Thyroid gland (tissue), 4 donors: ENCODE measurements at regions not wholly inside any gene's neighbourhood (a gene's known extent, or its start where the extent isn't known, plus 50 kb on each side); places are given as distances from the start of the nearest gene placed in this dataset.

Source experiments
- POLR2A ChIP-seq, 2 donors: fragments of 450-650 bp; IDR thresholded peaks; one replicate each; pipeline ENCODE4 v1.6.1; 2017; ENCODE audit warnings: antibody characterized with exemption in 2 of 2, mild to moderate bottlenecking in 2 of 2, moderate library complexity in 1 of 2
- TF ChIP-seq, protein P1 (sequence below), 6 experiments: fragments of 200-600 bp in 3 of 6; fragments of 450-650 bp in 3 of 6; sonication (generic) in 3 of 6; IDR thresholded peaks; one replicate each; pipeline ENCODE4 v1.5.1; 2016 to 2019; ENCODE audit warnings: antibody characterized with exemption in 6 of 6, mild to moderate bottlenecking in 2 of 6, inconsistent platforms in 1 of 6, moderate library complexity in 1 of 6

DNA sequence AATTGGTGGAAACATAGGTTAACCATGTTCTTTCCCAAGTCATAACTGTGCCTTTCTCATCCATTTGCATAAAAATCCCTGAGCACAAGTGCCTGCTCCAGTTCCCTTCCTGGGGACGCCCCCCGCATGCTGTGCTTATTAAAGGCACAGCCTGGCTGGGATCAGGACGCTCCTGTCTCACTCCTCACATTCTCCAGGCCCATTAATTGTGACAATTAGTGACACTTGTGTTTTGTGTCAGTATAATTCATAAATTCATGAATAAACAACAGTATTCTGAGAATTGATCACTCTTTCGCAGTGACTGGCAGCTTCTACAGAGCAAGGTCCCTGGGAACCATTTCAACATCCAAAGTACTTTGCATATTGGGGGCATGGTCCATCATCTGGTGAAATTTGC is 1354.4 kb downstream of the TBC1D22A start:
- no peak for TF ChIP-seq POLR2A (IDR thresholded peaks at IDR 0.05)
- TF ChIP-seq, protein P1, sequence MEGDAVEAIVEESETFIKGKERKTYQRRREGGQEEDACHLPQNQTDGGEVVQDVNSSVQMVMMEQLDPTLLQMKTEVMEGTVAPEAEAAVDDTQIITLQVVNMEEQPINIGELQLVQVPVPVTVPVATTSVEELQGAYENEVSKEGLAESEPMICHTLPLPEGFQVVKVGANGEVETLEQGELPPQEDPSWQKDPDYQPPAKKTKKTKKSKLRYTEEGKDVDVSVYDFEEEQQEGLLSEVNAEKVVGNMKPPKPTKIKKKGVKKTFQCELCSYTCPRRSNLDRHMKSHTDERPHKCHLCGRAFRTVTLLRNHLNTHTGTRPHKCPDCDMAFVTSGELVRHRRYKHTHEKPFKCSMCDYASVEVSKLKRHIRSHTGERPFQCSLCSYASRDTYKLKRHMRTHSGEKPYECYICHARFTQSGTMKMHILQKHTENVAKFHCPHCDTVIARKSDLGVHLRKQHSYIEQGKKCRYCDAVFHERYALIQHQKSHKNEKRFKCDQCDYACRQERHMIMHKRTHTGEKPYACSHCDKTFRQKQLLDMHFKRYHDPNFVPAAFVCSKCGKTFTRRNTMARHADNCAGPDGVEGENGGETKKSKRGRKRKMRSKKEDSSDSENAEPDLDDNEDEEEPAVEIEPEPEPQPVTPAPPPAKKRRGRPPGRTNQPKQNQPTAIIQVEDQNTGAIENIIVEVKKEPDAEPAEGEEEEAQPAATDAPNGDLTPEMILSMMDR (IDR thresholded peaks at IDR 0.05), result no peak
